B cell (primary cell): ENCODE measurements at regions not wholly inside any gene's neighbourhood (a gene's known extent, or its start where the extent isn't known, plus 50 kb on each side); places are given as distances from the start of the nearest gene placed in this dataset.
"Not testable (repeated sequence)": the region's sequence is repeated elsewhere in the genome, so short reads cannot be mapped to it uniquely, and the experiment has no call there.

Experiments used
- EZH2 ChIP-seq: IDR thresholded peaks from 2 replicates; pipeline ENCODE4 v1.6.1; 2012; ENCODE audit warnings: borderline replicate concordance, low read depth, mild to moderate bottlenecking, moderate library complexity, low read length; ENCODE audit not compliant: insufficient read depth, poor library complexity, severe bottlenecking
- TF ChIP-seq, protein P1 (sequence below): fragments of 200-600 bp; IDR thresholded peaks from one replicate; pipeline ENCODE4 v1.8.0; 2022; ENCODE audit warnings: antibody characterized with exemption, mild to moderate bottlenecking

DNA sequence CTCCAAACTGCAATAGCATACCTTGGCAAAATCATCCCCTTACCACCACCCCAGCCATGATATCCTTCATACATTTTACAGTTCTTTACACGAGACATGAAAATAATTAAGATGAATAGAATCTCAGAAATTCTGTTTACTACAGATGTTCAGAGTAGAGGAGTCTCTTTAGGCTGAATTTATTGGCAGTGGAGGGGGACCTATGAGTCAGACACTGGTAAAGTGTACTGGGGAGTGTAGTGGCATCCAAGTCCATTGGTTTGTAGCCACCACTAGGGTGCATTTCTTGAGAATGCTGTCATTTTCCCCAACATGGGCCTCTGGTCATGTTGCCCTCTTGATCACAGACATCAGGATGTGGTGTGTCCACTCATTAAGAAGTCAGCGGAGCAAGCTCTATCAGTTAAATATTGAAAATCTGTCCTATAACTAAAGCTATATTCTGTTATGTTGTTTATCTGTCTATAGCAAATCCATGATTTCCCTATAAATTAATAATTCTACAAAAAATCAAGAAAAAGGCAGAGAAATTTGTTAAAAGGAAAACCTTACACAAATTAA, 672.2 kb downstream of the PRIM2 start:
- TF ChIP-seq, protein P1, sequence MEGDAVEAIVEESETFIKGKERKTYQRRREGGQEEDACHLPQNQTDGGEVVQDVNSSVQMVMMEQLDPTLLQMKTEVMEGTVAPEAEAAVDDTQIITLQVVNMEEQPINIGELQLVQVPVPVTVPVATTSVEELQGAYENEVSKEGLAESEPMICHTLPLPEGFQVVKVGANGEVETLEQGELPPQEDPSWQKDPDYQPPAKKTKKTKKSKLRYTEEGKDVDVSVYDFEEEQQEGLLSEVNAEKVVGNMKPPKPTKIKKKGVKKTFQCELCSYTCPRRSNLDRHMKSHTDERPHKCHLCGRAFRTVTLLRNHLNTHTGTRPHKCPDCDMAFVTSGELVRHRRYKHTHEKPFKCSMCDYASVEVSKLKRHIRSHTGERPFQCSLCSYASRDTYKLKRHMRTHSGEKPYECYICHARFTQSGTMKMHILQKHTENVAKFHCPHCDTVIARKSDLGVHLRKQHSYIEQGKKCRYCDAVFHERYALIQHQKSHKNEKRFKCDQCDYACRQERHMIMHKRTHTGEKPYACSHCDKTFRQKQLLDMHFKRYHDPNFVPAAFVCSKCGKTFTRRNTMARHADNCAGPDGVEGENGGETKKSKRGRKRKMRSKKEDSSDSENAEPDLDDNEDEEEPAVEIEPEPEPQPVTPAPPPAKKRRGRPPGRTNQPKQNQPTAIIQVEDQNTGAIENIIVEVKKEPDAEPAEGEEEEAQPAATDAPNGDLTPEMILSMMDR, result not testable (repeated sequence)
- not testable (repeated sequence) for TF ChIP-seq EZH2
